IMR-90 (cell line): ENCODE measurements at regions not wholly inside any gene's neighbourhood (a gene's known extent, or its start where the extent isn't known, plus 50 kb on each side); places are given as distances from the start of the nearest gene placed in this dataset.
A peak's percentile ranks its signal among the peaks of the same experiment; 100 is the strongest.

Source experiments
- CEBPB ChIP-seq: IDR thresholded peaks from 2 replicates; pipeline ENCODE4 v1.6.1; 2012; ENCODE audit warnings: low read depth, low read length, improper control_type of control experiment
- CTCF ChIP-seq: conservative IDR thresholded peaks from 2 replicates; pipeline ENCODE4 v1.5.1; 2012; ENCODE audit warnings: mild to moderate bottlenecking, low read depth, low read length, improper control_type of control experiment
- POLR2A ChIP-seq: IDR thresholded peaks from 2 replicates; pipeline ENCODE4 v1.6.1; 2012; ENCODE audit warnings: mild to moderate bottlenecking, low read depth, low read length

- no peak for TF ChIP-seq CTCF
- no peak for TF ChIP-seq POLR2A
- peak; percentile 23; the same call in 1 of the 2 replicates for TF ChIP-seq CEBPB
Observed at GRCh38 chr14:89519040-89519439, 102.0 kb upstream of the FOXN3 start.
